ENCODE measurements at regions not wholly inside any gene's neighbourhood (a gene's known extent, or its start where the extent isn't known, plus 50 kb on each side); places are given as distances from the start of the nearest gene placed in this dataset.

GRCh38 chr15:72858205-72858604 lies 74.6 kb upstream of the ADPGK start:
- Histone ChIP-seq H3K4me1 (no peaks in the 10 kb centered on the region), H3K4me3 (no peak overlapping the region), H3K36me3 (no peaks in the 10 kb centered on the region), H3K9me3 (no peaks in the 10 kb centered on the region), H3K27me3 (peaks cover 0 to 21% (median 7%) of the 10 kb centered on the region in 7 donors), H3K27ac (no peak overlapping the region)
- ATAC-seq, result no peak
- intact Hi-C loops (cut with DNase I), result no loop called here
- 66 to 85% methylated on average over 2 of the region's 2 CpGs for WGBS, 2 donors
- TF ChIP-seq CTCF (IDR thresholded peaks at IDR 0.05), result no peak
- DNase-seq, result no peak

GRCh38 chr15:72857331-72858063 lies 73.9 kb upstream of the ADPGK start:
- no peak overlapping the region for H3K4me3 ChIP-seq
- TF ChIP-seq CTCF (IDR thresholded peaks at IDR 0.05), result no peak
- H3K9me3 ChIP-seq, result no peaks in the 10 kb centered on the region
- 74 to 81% methylated on average over 9 of the region's 9 CpGs for WGBS, 2 donors
- H3K4me1 ChIP-seq, result no peaks in the 10 kb centered on the region
- H3K27ac ChIP-seq, result no peak overlapping the region
- intact Hi-C loops (cut with DNase I), result no loop called here
- DNase-seq (no peak), ATAC-seq (no peak)
- H3K27me3 ChIP-seq, result peaks cover 0 to 21% (median 7%) of the 10 kb centered on the region in 7 donors
- no peaks in the 10 kb centered on the region for H3K36me3 ChIP-seq

- no peaks in the 10 kb centered on the region for H3K9me3 ChIP-seq
- intact Hi-C loops (cut with DNase I), result no loop called here
- peaks cover 0 to 21% (median 6%) of the 10 kb centered on the region in 7 donors for H3K27me3 ChIP-seq
- 79 to 89% methylated on average over 5 of the region's 5 CpGs for WGBS, 2 donors
- H3K36me3 ChIP-seq, result no peaks in the 10 kb centered on the region
- H3K4me1 ChIP-seq, result peaks cover 0 to 3% (median 0%) of the 10 kb centered on the region in 9 donors
- H3K4me3 ChIP-seq, result no peak overlapping the region
- H3K27ac ChIP-seq, result no peak overlapping the region
- ATAC-seq (no peak), DNase-seq (no peak)
- no peak for TF ChIP-seq CTCF (IDR thresholded peaks at IDR 0.05)
These were observed 73.0 kb upstream of the ADPGK start for GRCh38 chr15:72856549-72857040.

DNA sequence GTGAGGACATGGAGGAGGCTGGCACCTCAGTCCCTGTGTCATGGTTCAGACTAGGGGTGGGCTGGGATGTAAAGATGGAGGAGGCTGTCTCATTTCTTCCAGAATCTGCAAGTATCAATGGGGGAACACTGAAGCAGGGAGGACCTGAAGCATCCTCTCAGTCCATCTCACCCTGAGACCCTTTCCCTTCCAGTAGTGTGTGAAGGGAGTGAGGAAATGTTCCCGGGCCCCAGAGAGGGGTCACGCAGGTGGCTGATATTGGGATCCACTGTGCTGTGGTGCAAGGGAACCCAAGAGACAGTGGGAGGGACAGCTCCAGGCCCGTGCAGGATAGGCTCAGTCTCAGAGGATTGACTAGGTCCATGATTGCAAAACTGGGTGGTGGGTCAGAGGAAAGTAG lies 72.2 kb upstream of the ADPGK start:
- 72 to 85% methylated on average over 3 of the region's 3 CpGs for WGBS, 2 donors
- H3K36me3 ChIP-seq, result no peaks in the 10 kb centered on the region

More for the DNA sequence above, 72.2 kb upstream of the ADPGK start:
- ATAC-seq (no peak), DNase-seq (no peak)
- H3K27me3 ChIP-seq, result peaks cover 0 to 21% (median 7%) of the 10 kb centered on the region in 7 donors
- no peak overlapping the region for H3K27ac ChIP-seq
- H3K9me3 ChIP-seq, result no peaks in the 10 kb centered on the region
- H3K4me1 ChIP-seq, result peaks cover 0 to 3% (median 0%) of the 10 kb centered on the region in 9 donors
- no peak overlapping the region for H3K4me3 ChIP-seq
- intact Hi-C loops (cut with DNase I), result no loop called here
- no peak for TF ChIP-seq CTCF (IDR thresholded peaks at IDR 0.05)
